OCI-LY7 (cell line): ENCODE measurements at regions not wholly inside any gene's neighbourhood (a gene's known extent, or its start where the extent isn't known, plus 50 kb on each side); places are given as distances from the start of the nearest gene placed in this dataset.

Source experiments
- BruUV-seq: library from RNA; stranded (reverse); fragments of 400-500 nt; replicated peaks from 2 replicates; lab custom pipeline; 2021; lab: Mats Ljungman, UMichigan
- CTCF ChIA-PET: fragments of 300-600 bp; sonication (Branson Sonifier 250); formaldehyde crosslinking; loops from one replicate; lab custom pipeline; 2022; ENCODE audit warnings: antibody characterized with exemption; ENCODE audit not compliant: unreplicated experiment; lab: Charles Lee
- POLR2A ChIA-PET: fragments of 300-600 bp; sonication (Branson Sonifier 250); formaldehyde crosslinking; loops from one replicate; lab custom pipeline; 2022; ENCODE audit warnings: antibody characterized with exemption; lab: Charles Lee
- DNase-seq: peaks from one replicate; pipeline ENCODE4 v3.0.0-alpha.2; 2015; ENCODE audit warnings: low spot score
- H2AFZ ChIP-seq: fragments of 200-600 bp; sonication (generic), shearing (Covaris generic); 2 replicates; pipeline ENCODE4 v1.6.1; 2014; ENCODE audit warnings: mild to moderate bottlenecking, antibody characterized with exemption, low read length, moderate library complexity
- H3K27ac ChIP-seq: fragments of 200-600 bp; sonication (generic); 2 replicates; pipeline ENCODE4 v1.5.1; 2014; ENCODE audit warnings: mixed run types, low read depth, mild to moderate bottlenecking, moderate library complexity, low read length, inconsistent platforms; ENCODE audit not compliant: poor library complexity, severe bottlenecking
- H3K36me3 ChIP-seq: fragments of 200-600 bp; sonication (generic); 2 replicates; pipeline ENCODE4 v1.6.1; 2014; ENCODE audit warnings: mild to moderate bottlenecking, antibody characterized with exemption, low read length, moderate library complexity, mixed read lengths; ENCODE audit not compliant: insufficient read depth
- H3K4me1 ChIP-seq: fragments of 200-600 bp; sonication (generic); 2 replicates; pipeline ENCODE4 v1.5.1; 2014; ENCODE audit warnings: mild to moderate bottlenecking, low read length; ENCODE audit not compliant: insufficient read depth, poor library complexity, severe bottlenecking
- H3K4me2 ChIP-seq: fragments of 200-600 bp; sonication (generic); 2 replicates; pipeline ENCODE4 v1.6.1; 2014; ENCODE audit warnings: mild to moderate bottlenecking, low read length
- H3K4me3 ChIP-seq: fragments of 200-600 bp; sonication (generic); 2 replicates; pipeline ENCODE4 v1.5.1; 2014; ENCODE audit warnings: mild to moderate bottlenecking, low read depth, low read length; ENCODE audit not compliant: poor library complexity, severe bottlenecking
- H3K79me2 ChIP-seq: fragments of 200-600 bp; sonication (generic); 2 replicates; pipeline ENCODE4 v1.6.1; 2016; ENCODE audit warnings: low read depth, mild to moderate bottlenecking, low read length, moderate library complexity, mixed read lengths; ENCODE audit not compliant: insufficient read depth
- H3K9me2 ChIP-seq: fragments of 200-600 bp; sonication (generic); 2 replicates; pipeline ENCODE4 v1.6.1; 2016; ENCODE audit warnings: mild to moderate bottlenecking, low read length, mixed read lengths; ENCODE audit not compliant: insufficient read depth
- H3K9me3 ChIP-seq: fragments of 200-600 bp; sonication (generic); 2 replicates; pipeline ENCODE4 v1.6.1; 2014; ENCODE audit warnings: mild to moderate bottlenecking, mixed run types, low read length, mixed read lengths
- H4K20me1 ChIP-seq: fragments of 200-600 bp; sonication (generic); 2 replicates; pipeline ENCODE4 v1.6.1; 2014; ENCODE audit warnings: mild to moderate bottlenecking, antibody characterized with exemption, low read length, moderate library complexity, mixed read lengths; ENCODE audit not compliant: insufficient read depth
- CTCF ChIP-seq: fragments of 200-600 bp; sonication (generic); conservative IDR thresholded peaks from 2 replicates; pipeline ENCODE4 v1.5.1; 2014; ENCODE audit warnings: mild to moderate bottlenecking, antibody characterized with exemption, low read length, moderate library complexity, mixed read lengths
- EZH2phosphoT487 ChIP-seq: fragments of 200-600 bp; sonication (generic); IDR thresholded peaks from 2 replicates; pipeline ENCODE4 v1.6.1; 2018; ENCODE audit warnings: low read depth, borderline replicate concordance, mild to moderate bottlenecking, mixed run types, antibody characterized with exemption, low read length, moderate library complexity, mixed read lengths
- intact Hi-C: fragments of 100-400 bp; cut with micrococcal nuclease; formaldehyde crosslinking; loops from one replicate; pipeline ENCODE4 v1.10.0; 2022; ENCODE audit not compliant: unreplicated experiment

- Histone ChIP-seq H3K36me3 (no peaks in the 10 kb centered on the region), H3K4me1 (no peaks in the 10 kb centered on the region), H3K9me2 (no peaks in the 10 kb centered on the region; the same call in 1 of the 2 replicates), H3K27ac (no peak overlapping the region), H4K20me1 (no peaks in the 10 kb centered on the region), H3K9me3 (no peaks in the 10 kb centered on the region), H3K4me3 (no peak overlapping the region), H3K4me2 (no peak overlapping the region), H2AFZ (no peak overlapping the region), H3K79me2 (no peaks in the 10 kb centered on the region)
- no peak for TF ChIP-seq CTCF
- TF ChIP-seq EZH2phosphoT487, result no peak
- BruUV-seq, result no TSS peak
- POLR2A ChIA-PET, result no interaction called here
- intact Hi-C loops, result no loop called here
- DNase-seq, result no peak
- CTCF ChIA-PET, result no interaction called here
Observed at GRCh38 chr12:105428793-105429395, 98.4 kb downstream of the C12orf75 start.

GRCh38 chr12:105429511-105429910, 99.0 kb downstream of the C12orf75 start:
- Histone ChIP-seq H3K4me2 (no peak overlapping the region), H3K4me3 (no peak overlapping the region), H3K9me3 (no peaks in the 10 kb centered on the region), H3K79me2 (no peaks in the 10 kb centered on the region), H3K27ac (no peak overlapping the region), H3K36me3 (no peaks in the 10 kb centered on the region), H2AFZ (no peak overlapping the region), H3K4me1 (no peaks in the 10 kb centered on the region), H4K20me1 (no peaks in the 10 kb centered on the region), H3K9me2 (no peaks in the 10 kb centered on the region; the same call in 1 of the 2 replicates)
- ChIA-PET CTCF (interaction anchor here (0.6 kb wide), 1 partner anchor 28 kb away, joined by 3 read pairs; no protein-coding TSS in a partner anchor), POLR2A (no interaction called here)
- no TSS peak for BruUV-seq
- DNase-seq, result no peak
- TF ChIP-seq EZH2phosphoT487 (no peak), CTCF (no peak)
- intact Hi-C loops, result no loop called here

- ChIA-PET CTCF (no interaction called here), POLR2A (no interaction called here)
- Histone ChIP-seq H3K79me2 (no peaks in the 10 kb centered on the region), H3K9me2 (no peaks in the 10 kb centered on the region; the same call in 1 of the 2 replicates), H3K4me2 (no peak overlapping the region), H3K4me1 (no peaks in the 10 kb centered on the region), H2AFZ (no peak overlapping the region), H3K36me3 (no peaks in the 10 kb centered on the region), H3K4me3 (no peak overlapping the region), H3K27ac (no peak overlapping the region), H3K9me3 (no peaks in the 10 kb centered on the region), H4K20me1 (no peaks in the 10 kb centered on the region)
- TF ChIP-seq EZH2phosphoT487 (no peak), CTCF (no peak)
- DNase-seq, result no peak
- no TSS peak for BruUV-seq
- intact Hi-C loops, result no loop called here
Observed at GRCh38 chr12:105431537-105432100, 101.1 kb downstream of the C12orf75 start.
